ENCODE measurements at regions not wholly inside any gene's neighbourhood (a gene's known extent, or its start where the extent isn't known, plus 50 kb on each side); places are given as distances from the start of the nearest gene placed in this dataset.

GRCh38 chr20:11426948-11427347 is 490.7 kb upstream of the BTBD3 start:
- Histone ChIP-seq H3K27ac (no peak overlapping the region), H3K4me1 (no peaks in the 10 kb centered on the region), H3K27me3 (no peaks in the 10 kb centered on the region), H3K4me3 (no peak overlapping the region), H3K9me3 (no peaks in the 10 kb centered on the region), H3K36me3 (no peaks in the 10 kb centered on the region)
- TF ChIP-seq CTCF (IDR thresholded peaks at IDR 0.05): no peak
- intact Hi-C loops (cut with DNase I; ENCODE audit: low total_unique reads): no loop called here
- DNase-seq: no peak

- no peaks in the 10 kb centered on the region for H3K27me3 ChIP-seq
- H3K9me3 ChIP-seq: no peaks in the 10 kb centered on the region
- intact Hi-C loops (cut with DNase I; ENCODE audit: low total_unique reads): no loop called here
- H3K27ac ChIP-seq: no peak overlapping the region
- no peak for TF ChIP-seq CTCF (IDR thresholded peaks at IDR 0.05)
- H3K4me1 ChIP-seq: no peaks in the 10 kb centered on the region
- DNase-seq: no peak
- H3K36me3 ChIP-seq: no peaks in the 10 kb centered on the region
- no peak overlapping the region for H3K4me3 ChIP-seq
These were observed 488.5 kb upstream of the BTBD3 start for GRCh38 chr20:11429168-11429567.

GRCh38 chr20:11429889-11430519 is 487.7 kb upstream of the BTBD3 start:
- no peak for TF ChIP-seq CTCF (IDR thresholded peaks at IDR 0.05)
- Histone ChIP-seq H3K9me3 (no peaks in the 10 kb centered on the region), H3K27ac (no peak overlapping the region), H3K36me3 (no peaks in the 10 kb centered on the region), H3K4me1 (no peaks in the 10 kb centered on the region), H3K27me3 (no peaks in the 10 kb centered on the region), H3K4me3 (no peak overlapping the region)
- no peak for DNase-seq
- intact Hi-C loops (cut with DNase I; ENCODE audit: low total_unique reads): no loop called here

GRCh38 chr20:11430652-11431051 is 487.0 kb upstream of the BTBD3 start:
- H3K27ac ChIP-seq: no peak overlapping the region
- H3K4me1 ChIP-seq: no peaks in the 10 kb centered on the region
- no peaks in the 10 kb centered on the region for H3K27me3 ChIP-seq
- no peak for DNase-seq
- intact Hi-C loops (cut with DNase I; ENCODE audit: low total_unique reads): no loop called here
- no peaks in the 10 kb centered on the region for H3K9me3 ChIP-seq
- no peak for TF ChIP-seq CTCF (IDR thresholded peaks at IDR 0.05)
- H3K4me3 ChIP-seq: no peak overlapping the region
- H3K36me3 ChIP-seq: no peaks in the 10 kb centered on the region

- no peaks in the 10 kb centered on the region for H3K4me1 ChIP-seq
- no peaks in the 10 kb centered on the region for H3K9me3 ChIP-seq
- no peaks in the 10 kb centered on the region for H3K36me3 ChIP-seq
- no peak overlapping the region for H3K27ac ChIP-seq
- intact Hi-C loops (cut with DNase I; ENCODE audit: low total_unique reads): no loop called here
- DNase-seq: no peak
- H3K27me3 ChIP-seq: no peaks in the 10 kb centered on the region
- no peak overlapping the region for H3K4me3 ChIP-seq
- no peak for TF ChIP-seq CTCF (IDR thresholded peaks at IDR 0.05)
These were observed 486.1 kb upstream of the BTBD3 start for GRCh38 chr20:11431621-11432020.

GRCh38 chr20:11432407-11432806 is 485.3 kb upstream of the BTBD3 start:
- DNase-seq: no peak
- intact Hi-C loops (cut with DNase I; ENCODE audit: low total_unique reads): no loop called here
- Histone ChIP-seq H3K27ac (no peak overlapping the region), H3K36me3 (no peaks in the 10 kb centered on the region), H3K27me3 (no peaks in the 10 kb centered on the region), H3K9me3 (no peaks in the 10 kb centered on the region), H3K4me3 (no peak overlapping the region), H3K4me1 (no peaks in the 10 kb centered on the region)
- TF ChIP-seq CTCF (IDR thresholded peaks at IDR 0.05): no peak

Measured in tibial artery (tissue), 4 donors.